ENCODE measurements at regions not wholly inside any gene's neighbourhood (a gene's known extent, or its start where the extent isn't known, plus 50 kb on each side); places are given as distances from the start of the nearest gene placed in this dataset.

GRCh38 chr4:71162386-71162785, 168.9 kb downstream of the DCK start:
- no peak for FAIRE-seq

- no peak for FAIRE-seq
Measured at GRCh38 chr4:71163317-71163716, 169.9 kb downstream of the DCK start.

- no peak for FAIRE-seq
Measured at GRCh38 chr4:71167083-71167482, 171.7 kb upstream of the SLC4A4 start.

- FAIRE-seq, result no peak
Measured at GRCh38 chr4:71171592-71171991, 167.2 kb upstream of the SLC4A4 start.

- FAIRE-seq, result no peak
Measured at GRCh38 chr4:71181332-71181731, 157.5 kb upstream of the SLC4A4 start.

GRCh38 chr4:71184195-71184781, 154.5 kb upstream of the SLC4A4 start:
- peak; percentile 98 for FAIRE-seq

- no peak for FAIRE-seq
Measured at GRCh38 chr4:71185037-71185436, 153.8 kb upstream of the SLC4A4 start.

- no peak for FAIRE-seq
Measured at GRCh38 chr4:71186257-71186565, 152.6 kb upstream of the SLC4A4 start.

- FAIRE-seq, result no peak
Measured at GRCh38 chr4:71186566-71187403, 152.0 kb upstream of the SLC4A4 start.

GRCh38 chr4:71187404-71188155, 151.2 kb upstream of the SLC4A4 start:
- FAIRE-seq, result no peak

GRCh38 chr4:71188156-71188640, 150.6 kb upstream of the SLC4A4 start:
- FAIRE-seq, result no peak

GRCh38 chr4:71188951-71189350, 149.9 kb upstream of the SLC4A4 start:
- FAIRE-seq, result no peak

GRCh38 chr4:71189471-71189870, 149.3 kb upstream of the SLC4A4 start:
- FAIRE-seq, result no peak

- FAIRE-seq, result no peak
Measured at GRCh38 chr4:71194454-71194853, 144.4 kb upstream of the SLC4A4 start.

GRCh38 chr4:71195924-71196323, 142.9 kb upstream of the SLC4A4 start:
- FAIRE-seq, result no peak

- FAIRE-seq, result no peak
Measured at GRCh38 chr4:71198958-71199357, 139.9 kb upstream of the SLC4A4 start.

- no peak for FAIRE-seq
Measured at GRCh38 chr4:71201057-71201456, 137.8 kb upstream of the SLC4A4 start.

GRCh38 chr4:71201817-71202576, 136.8 kb upstream of the SLC4A4 start:
- no peak for FAIRE-seq

- FAIRE-seq, result no peak
Measured at GRCh38 chr4:71202705-71203104, 136.1 kb upstream of the SLC4A4 start.

GRCh38 chr4:71204056-71204455, 134.8 kb upstream of the SLC4A4 start:
- FAIRE-seq, result peak; percentile 75

GRCh38 chr4:71206763-71207162, 132.1 kb upstream of the SLC4A4 start:
- FAIRE-seq, result no peak

GRCh38 chr4:71209161-71209560, 129.7 kb upstream of the SLC4A4 start:
- no peak for FAIRE-seq

- FAIRE-seq, result no peak
Measured at GRCh38 chr4:71210823-71211222, 128.0 kb upstream of the SLC4A4 start.

Measured in islet of Langerhans (tissue), 1 donor.